SW480 (cell line): ENCODE measurements at regions not wholly inside any gene's neighbourhood (a gene's known extent, or its start where the extent isn't known, plus 50 kb on each side); places are given as distances from the start of the nearest gene placed in this dataset.

Source experiments
- DNase-seq: peaks from one replicate; pipeline ENCODE4 v3.0.0-alpha.2; 2016; ENCODE audit warnings: low spot score

GRCh38 chr5:107146901-107147300, 523.8 kb downstream of the EFNA5 start:
- no peak for DNase-seq

- no peak for DNase-seq
Measured at GRCh38 chr5:107135391-107135790, 535.3 kb downstream of the EFNA5 start.

- no peak for DNase-seq
Measured at GRCh38 chr5:107134931-107135330, 535.8 kb downstream of the EFNA5 start.

- no peak for DNase-seq
Measured at GRCh38 chr5:107129051-107129450, 541.7 kb downstream of the EFNA5 start.

- DNase-seq: no peak
Measured at GRCh38 chr5:107127878-107128277, 542.9 kb downstream of the EFNA5 start.

- DNase-seq: no peak
Measured at GRCh38 chr5:107126341-107126740, 544.4 kb downstream of the EFNA5 start.

GRCh38 chr5:107124376-107124775, 546.4 kb downstream of the EFNA5 start:
- no peak for DNase-seq

- no peak for DNase-seq
Measured at GRCh38 chr5:107123014-107123413, 547.7 kb downstream of the EFNA5 start.

GRCh38 chr5:107121793-107122519, 548.8 kb downstream of the EFNA5 start:
- no peak for DNase-seq

- DNase-seq: no peak
Measured at GRCh38 chr5:107119656-107120055, 551.1 kb downstream of the EFNA5 start.

GRCh38 chr5:107118184-107119019, 552.3 kb downstream of the EFNA5 start:
- no peak for DNase-seq

- DNase-seq: no peak
Measured at GRCh38 chr5:107112216-107112615, 558.5 kb downstream of the EFNA5 start.

GRCh38 chr5:107104040-107104995, 566.4 kb downstream of the EFNA5 start:
- DNase-seq: peak; percentile 41

- DNase-seq: no peak
Measured at GRCh38 chr5:107103522-107103921, 567.2 kb downstream of the EFNA5 start.

GRCh38 chr5:107100121-107100520, 570.6 kb downstream of the EFNA5 start:
- no peak for DNase-seq

- DNase-seq: no peak
Measured at GRCh38 chr5:107099506-107099905, 571.2 kb downstream of the EFNA5 start.

- DNase-seq: no peak
Measured at GRCh38 chr5:107092695-107093094, 578.0 kb downstream of the EFNA5 start.

- DNase-seq: no peak
Measured at GRCh38 chr5:107090506-107090905, 580.2 kb downstream of the EFNA5 start.

GRCh38 chr5:107088907-107089306, 581.8 kb downstream of the EFNA5 start:
- DNase-seq: no peak

GRCh38 chr5:107085572-107085971, 585.2 kb downstream of the EFNA5 start:
- DNase-seq: no peak

- no peak for DNase-seq
Measured at GRCh38 chr5:107074996-107075395, 595.7 kb downstream of the EFNA5 start.

GRCh38 chr5:107072967-107073366, 597.8 kb downstream of the EFNA5 start:
- no peak for DNase-seq
